ENCODE measurements at regions not wholly inside any gene's neighbourhood (a gene's known extent, or its start where the extent isn't known, plus 50 kb on each side); places are given as distances from the start of the nearest gene placed in this dataset.

DNA sequence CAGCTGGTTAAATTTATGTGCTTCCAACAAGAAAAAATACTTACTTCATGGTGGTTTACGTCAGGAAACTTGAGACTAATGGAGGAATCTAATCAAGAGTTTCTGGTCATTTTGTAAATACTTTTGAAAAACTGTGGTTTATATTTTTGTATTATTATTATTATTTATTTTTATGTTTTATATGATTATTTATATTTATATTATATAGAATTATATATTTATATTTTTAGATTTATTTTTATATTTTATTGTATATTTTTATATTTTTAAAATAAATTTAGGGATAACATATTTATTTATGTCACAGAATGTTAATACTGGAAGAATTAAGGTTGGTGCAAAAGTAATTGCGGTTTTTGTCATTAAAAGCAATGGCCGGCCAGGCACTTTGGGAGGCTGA lies 474.5 kb upstream of the DDX18 start:
- no peak overlapping the region for H3K27ac ChIP-seq
- no peak for TF ChIP-seq CTCF (conservative IDR thresholded peaks at IDR 0.05)
- no peak for TF ChIP-seq ZFX (IDR thresholded peaks at IDR 0.05)

- no peak for TF ChIP-seq ZFX (IDR thresholded peaks at IDR 0.05)
These were observed 472.8 kb upstream of the DDX18 start for GRCh38 chr2:117341690-117342089.

DNA sequence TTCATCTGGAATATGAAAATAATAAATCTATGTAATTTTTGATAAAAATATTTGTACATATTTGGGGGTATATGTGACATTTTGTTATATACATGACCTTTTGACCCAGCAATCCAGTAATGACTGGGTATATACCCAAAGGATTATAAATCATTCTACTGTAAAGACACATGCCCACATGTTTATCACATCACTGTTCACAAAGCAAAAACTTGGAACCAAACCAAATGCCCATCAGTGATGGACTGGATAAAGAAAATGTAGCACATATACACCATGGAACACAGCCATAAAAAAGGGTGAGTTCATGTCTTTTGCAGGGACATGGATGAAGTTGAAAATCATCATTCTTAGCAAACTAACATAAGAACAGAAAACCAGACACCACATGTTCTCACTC lies 472.1 kb upstream of the DDX18 start:
- no peak overlapping the region for H3K27ac ChIP-seq
- TF ChIP-seq ZFX (IDR thresholded peaks at IDR 0.05) (no peak), CTCF (conservative IDR thresholded peaks at IDR 0.05) (no peak)

More at GRCh38 chr2:117341690-117342089, 472.8 kb upstream of the DDX18 start:
- no peak overlapping the region for H3K27ac ChIP-seq

DNA sequence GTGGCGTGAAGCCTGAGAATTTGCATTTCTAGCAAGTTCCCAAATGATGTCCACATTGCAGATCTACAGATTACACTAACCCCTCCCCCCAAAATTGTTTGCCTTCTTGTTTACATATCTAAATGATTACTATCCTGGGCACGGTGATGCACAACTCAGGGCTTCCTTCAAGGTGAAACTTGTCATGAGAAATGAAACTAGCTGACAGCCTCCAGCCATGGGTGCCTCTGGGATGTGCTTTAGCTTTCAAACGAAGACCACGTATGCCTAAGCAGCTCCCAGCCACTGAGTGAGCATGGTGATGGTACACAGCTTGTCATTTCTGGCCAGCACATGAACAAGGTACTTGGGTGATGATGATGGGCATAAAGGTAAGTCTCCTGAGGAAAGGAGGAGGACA lies 464.8 kb upstream of the DDX18 start:
- TF ChIP-seq ZFX (IDR thresholded peaks at IDR 0.05) (no peak), CTCF (conservative IDR thresholded peaks at IDR 0.05) (0 out of 2 replicates have a peak, but pooled peaks have one; percentile 6)

GRCh38 chr2:117351396-117351795 lies 463.1 kb upstream of the DDX18 start:
- TF ChIP-seq ZFX (IDR thresholded peaks at IDR 0.05) (no peak), CTCF (conservative IDR thresholded peaks at IDR 0.05) (no peak)
- no peak overlapping the region for H3K27ac ChIP-seq

More for the DNA sequence above, 464.8 kb upstream of the DDX18 start:
- H3K27ac ChIP-seq: no peak overlapping the region

GRCh38 chr2:117359266-117359914 lies 455.1 kb upstream of the DDX18 start:
- H3K27ac ChIP-seq: no peak overlapping the region
- TF ChIP-seq CTCF (conservative IDR thresholded peaks at IDR 0.05): no peak
- TF ChIP-seq ZFX (IDR thresholded peaks at IDR 0.05): no peak

GRCh38 chr2:117360586-117360985 lies 453.9 kb upstream of the DDX18 start:
- no peak for TF ChIP-seq CTCF (conservative IDR thresholded peaks at IDR 0.05)
- no peak overlapping the region for H3K27ac ChIP-seq

- TF ChIP-seq CTCF (conservative IDR thresholded peaks at IDR 0.05): no peak
- TF ChIP-seq ZFX (IDR thresholded peaks at IDR 0.05): no peak
- H3K27ac ChIP-seq: no peak overlapping the region
These were observed 435.8 kb upstream of the DDX18 start for GRCh38 chr2:117378653-117379052.

Data from C4-2B (cell line).